Thymus (tissue), 11 donors: ENCODE measurements at regions not wholly inside any gene's neighbourhood (a gene's known extent, or its start where the extent isn't known, plus 50 kb on each side); places are given as distances from the start of the nearest gene placed in this dataset.
"Not testable (repeated sequence)": the region's sequence is repeated elsewhere in the genome, so short reads cannot be mapped to it uniquely, and the experiment has no call there.

Experiments used
- DNase-seq, 9 donors: peaks; one replicate each; pipeline ENCODE4 v3.0.0-alpha.2; 2013; ENCODE audit warnings: low spot score in 9 of 9, low read depth in 6 of 9, missing footprints in 1 of 9
- H3K27ac ChIP-seq, 2 donors: one replicate each; pipeline ENCODE4 v1.5.1; 2013; ENCODE audit warnings: control low read depth in 1 of 2, low read depth in 1 of 2, low read length in 1 of 2, mild to moderate bottlenecking in 1 of 2, moderate library complexity in 1 of 2
- H3K27me3 ChIP-seq, 2 donors: one replicate each; pipeline ENCODE4 v1.5.1; 2013; ENCODE audit warnings: low read length in 1 of 2; ENCODE audit not compliant: control insufficient read depth in 2 of 2, insufficient read depth in 1 of 2
- H3K36me3 ChIP-seq, 2 donors: one replicate each; pipeline ENCODE4 v1.5.1; 2013; ENCODE audit warnings: low read length in 1 of 2, mild to moderate bottlenecking in 1 of 2, moderate library complexity in 1 of 2; ENCODE audit not compliant: control insufficient read depth in 2 of 2, insufficient read depth in 2 of 2
- H3K4me1 ChIP-seq, 2 donors: one replicate each; pipeline ENCODE4 v1.5.1; 2013; ENCODE audit warnings: low read length in 2 of 2; ENCODE audit not compliant: control insufficient read depth in 2 of 2, insufficient read depth in 2 of 2
- H3K4me3 ChIP-seq, 2 donors: one replicate each; pipeline ENCODE4 v1.5.1; 2013; ENCODE audit warnings: low read length in 2 of 2, control low read depth in 1 of 2, mild to moderate bottlenecking in 1 of 2
- H3K9me3 ChIP-seq, 2 donors: one replicate each; pipeline ENCODE4 v1.5.1; 2013; ENCODE audit warnings: low read length in 1 of 2, mild to moderate bottlenecking in 1 of 2; ENCODE audit not compliant: control insufficient read depth in 2 of 2, insufficient read depth in 1 of 2
- WGBS: extraction: QIAGEN DNeasy Blood & Tissue Kit; methylation state at CpG from one replicate; pipeline ENCODE4 v1.1.7; 2013; 5-methylcytosine and 5-hydroxymethylcytosine counted together
- donor health status: healthy.

DNA sequence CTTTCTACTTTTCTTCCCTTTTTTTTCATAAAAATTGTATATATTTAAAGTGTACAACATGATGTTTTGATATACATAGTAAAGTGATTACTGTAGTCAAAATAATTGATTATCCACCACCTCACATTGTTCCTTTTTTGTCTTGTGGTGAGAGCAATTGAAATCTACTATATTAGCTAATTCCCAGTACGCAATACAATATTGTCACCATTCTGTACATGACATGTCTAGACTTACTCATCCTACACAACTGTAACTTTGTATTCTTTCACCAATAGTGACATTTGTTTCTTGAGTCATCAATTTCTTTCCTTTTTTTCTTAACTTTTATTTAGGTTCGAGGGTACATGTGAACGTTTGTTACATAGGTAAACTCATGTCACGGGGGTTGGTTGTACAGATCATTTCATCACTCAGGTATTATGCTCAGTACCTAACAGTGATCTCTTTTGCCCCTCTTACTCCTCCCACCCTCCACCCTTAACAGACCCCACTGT, 265.2 kb downstream of the KCNRG start:
- no peak for DNase-seq
- H3K9me3 ChIP-seq: peaks cover 0 to 4% of the 10 kb centered on the region in 2 donors
- no peaks in the 10 kb centered on the region for H3K36me3 ChIP-seq
- WGBS: 98% methylated on average over 4 of the region's 4 CpGs
- no peak overlapping the region for H3K27ac ChIP-seq
- H3K4me3 ChIP-seq: no peak overlapping the region
- H3K27me3 ChIP-seq: no peaks in the 10 kb centered on the region
- no peaks in the 10 kb centered on the region for H3K4me1 ChIP-seq

- Histone ChIP-seq H3K4me3 (no peak overlapping the region), H3K4me1 (peaks cover 0 to 3% of the 10 kb centered on the region in 2 donors), H3K27ac (no peak overlapping the region), H3K27me3 (no peaks in the 10 kb centered on the region), H3K9me3 (peaks cover 0 to 4% of the 10 kb centered on the region in 2 donors), H3K36me3 (no peaks in the 10 kb centered on the region)
- DNase-seq: no peak
These were observed 266.8 kb downstream of the KCNRG start for GRCh38 chr13:50282016-50282415.

DNA sequence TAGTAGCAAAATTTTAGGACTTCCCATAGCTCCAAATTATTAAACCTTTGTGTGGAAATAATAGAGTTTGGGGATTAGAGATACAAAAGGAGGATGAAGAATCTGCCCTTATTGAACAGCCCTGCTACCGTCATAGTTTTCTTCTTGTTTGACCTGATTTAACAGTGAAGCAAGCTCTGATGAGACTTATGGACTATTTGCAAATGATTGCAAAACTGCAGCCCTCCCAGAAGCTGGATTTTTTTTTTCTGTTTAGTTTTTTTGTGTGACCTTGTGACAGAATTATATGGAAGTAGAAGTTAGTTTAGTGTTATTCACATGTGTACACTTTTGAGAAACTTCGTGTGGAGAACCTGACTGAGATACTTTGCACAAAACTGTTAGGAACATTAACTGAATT, 267.8 kb downstream of the KCNRG start:
- DNase-seq: no peak
- no peak overlapping the region for H3K27ac ChIP-seq
- H3K4me3 ChIP-seq: no peak overlapping the region
- WGBS: 82% methylated on average over 2 of the region's 2 CpGs
- H3K9me3 ChIP-seq: peaks cover 0 to under 1% of the 10 kb centered on the region in 2 donors
- peaks cover 0 to 3% of the 10 kb centered on the region in 2 donors for H3K4me1 ChIP-seq
- no peaks in the 10 kb centered on the region for H3K36me3 ChIP-seq
- no peaks in the 10 kb centered on the region for H3K27me3 ChIP-seq

DNA sequence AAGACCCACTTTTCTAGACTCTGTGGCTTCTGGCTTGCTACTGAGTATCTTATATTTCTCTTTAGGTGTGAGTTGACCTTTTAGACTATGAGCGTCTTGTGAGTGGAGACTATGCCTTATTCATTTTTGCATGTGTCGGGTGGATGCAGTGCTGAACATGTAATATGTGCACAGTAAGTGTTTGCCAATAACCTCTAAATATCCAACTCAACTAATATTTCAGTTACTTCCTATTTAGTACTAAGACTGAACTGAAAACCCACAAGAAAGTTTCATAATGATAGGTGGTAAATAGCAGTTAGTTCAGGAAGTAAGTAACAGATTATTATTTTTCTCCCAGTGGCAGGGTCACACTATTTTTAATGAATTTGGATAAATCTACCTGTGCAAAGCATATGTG, 269.3 kb downstream of the KCNRG start:
- 69% methylated on average over 2 of the region's 2 CpGs for WGBS
- H3K9me3 ChIP-seq: peaks cover 0 to 5% of the 10 kb centered on the region in 2 donors

GRCh38 chr13:50285283-50285682, 270.0 kb downstream of the KCNRG start:
- Histone ChIP-seq H3K9me3 (peaks cover 0 to 5% of the 10 kb centered on the region in 2 donors), H3K36me3 (no peaks in the 10 kb centered on the region), H3K27me3 (no peaks in the 10 kb centered on the region), H3K4me1 (peaks cover 0 to 3% of the 10 kb centered on the region in 2 donors), H3K27ac (no peak overlapping the region), H3K4me3 (no peak overlapping the region)
- no peak for DNase-seq
- WGBS: 98% methylated on average over 3 of the region's 3 CpGs

More for the DNA sequence above, 269.3 kb downstream of the KCNRG start:
- no peaks in the 10 kb centered on the region for H3K27me3 ChIP-seq
- no peak overlapping the region for H3K27ac ChIP-seq
- H3K4me1 ChIP-seq: peaks cover 0 to 3% of the 10 kb centered on the region in 2 donors
- H3K4me3 ChIP-seq: no peak overlapping the region
- no peak for DNase-seq
- H3K36me3 ChIP-seq: no peaks in the 10 kb centered on the region

DNA sequence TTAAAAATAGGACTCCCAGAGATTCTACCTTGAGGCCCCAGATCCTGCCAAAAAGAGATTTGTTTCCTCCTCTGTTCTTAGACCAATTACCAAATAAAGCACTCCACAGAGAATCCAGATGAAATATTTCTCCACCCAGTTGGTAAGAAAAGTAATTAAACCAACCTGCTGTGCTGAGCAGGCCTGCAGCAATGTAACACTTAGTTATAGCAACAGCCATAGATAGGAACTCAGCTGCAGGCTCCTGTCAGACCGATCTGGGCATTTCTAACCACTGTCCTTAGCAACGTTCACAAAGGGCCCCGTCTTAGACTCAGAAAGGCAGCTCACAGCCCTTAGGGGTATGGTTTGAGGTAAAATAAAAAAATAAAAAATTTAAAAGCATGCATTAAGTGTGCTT, 271.1 kb downstream of the KCNRG start:
- H3K36me3 ChIP-seq: no peaks in the 10 kb centered on the region
- H3K4me1 ChIP-seq: peaks cover 0 to 3% of the 10 kb centered on the region in 2 donors
- H3K9me3 ChIP-seq: peaks cover 0 to 5% of the 10 kb centered on the region in 2 donors
- H3K4me3 ChIP-seq: no peak overlapping the region
- no peak for DNase-seq
- no peak overlapping the region for H3K27ac ChIP-seq
- H3K27me3 ChIP-seq: no peaks in the 10 kb centered on the region
- WGBS: 82% methylated on average over 3 of the region's 3 CpGs

- no peak overlapping the region for H3K4me3 ChIP-seq
- no peak for DNase-seq
- 98% methylated on average over 1 of the region's 1 CpG for WGBS
- H3K27me3 ChIP-seq: no peaks in the 10 kb centered on the region
- no peak overlapping the region for H3K27ac ChIP-seq
- H3K4me1 ChIP-seq: peaks cover 0 to 3% of the 10 kb centered on the region in 2 donors
- H3K9me3 ChIP-seq: peaks cover 0 to 5% of the 10 kb centered on the region in 2 donors
- H3K36me3 ChIP-seq: no peaks in the 10 kb centered on the region
These were observed 274.9 kb downstream of the KCNRG start for GRCh38 chr13:50290186-50290585.

DNA sequence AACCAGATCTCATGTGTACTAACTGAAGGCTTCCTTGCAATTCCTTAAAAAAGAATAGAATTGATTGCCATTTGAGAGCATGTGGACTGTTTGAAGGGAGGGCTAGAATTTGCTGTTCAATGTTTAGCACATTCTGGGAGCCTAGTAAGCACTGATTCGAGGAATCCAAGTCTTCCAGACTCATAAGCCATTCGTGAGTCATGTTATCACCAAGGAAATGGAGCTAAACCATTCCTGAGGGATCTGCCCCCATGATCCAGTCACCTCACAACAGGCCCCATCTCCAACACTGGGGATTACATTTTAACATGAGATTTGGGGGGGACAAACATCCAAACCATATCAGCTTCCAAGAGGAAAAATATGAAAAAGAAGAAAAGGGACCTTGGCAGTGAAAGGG, 276.4 kb downstream of the KCNRG start:
- Histone ChIP-seq H3K27ac (no peak overlapping the region), H3K4me3 (no peak overlapping the region), H3K27me3 (no peaks in the 10 kb centered on the region), H3K9me3 (peaks cover 0 to 5% of the 10 kb centered on the region in 2 donors), H3K4me1 (peaks cover 0 to under 1% of the 10 kb centered on the region in 2 donors), H3K36me3 (no peaks in the 10 kb centered on the region)
- no peak for DNase-seq
- WGBS: 96% methylated on average over 2 of the region's 2 CpGs

GRCh38 chr13:50292081-50292480, 276.8 kb downstream of the KCNRG start:
- no peak overlapping the region for H3K4me3 ChIP-seq
- 90% methylated on average over 1 of the region's 1 CpG for WGBS
- H3K27ac ChIP-seq: no peak overlapping the region
- H3K4me1 ChIP-seq: no peaks in the 10 kb centered on the region
- H3K9me3 ChIP-seq: peaks cover 0 to 5% of the 10 kb centered on the region in 2 donors
- DNase-seq: no peak
- H3K36me3 ChIP-seq: no peaks in the 10 kb centered on the region
- H3K27me3 ChIP-seq: no peaks in the 10 kb centered on the region

DNA sequence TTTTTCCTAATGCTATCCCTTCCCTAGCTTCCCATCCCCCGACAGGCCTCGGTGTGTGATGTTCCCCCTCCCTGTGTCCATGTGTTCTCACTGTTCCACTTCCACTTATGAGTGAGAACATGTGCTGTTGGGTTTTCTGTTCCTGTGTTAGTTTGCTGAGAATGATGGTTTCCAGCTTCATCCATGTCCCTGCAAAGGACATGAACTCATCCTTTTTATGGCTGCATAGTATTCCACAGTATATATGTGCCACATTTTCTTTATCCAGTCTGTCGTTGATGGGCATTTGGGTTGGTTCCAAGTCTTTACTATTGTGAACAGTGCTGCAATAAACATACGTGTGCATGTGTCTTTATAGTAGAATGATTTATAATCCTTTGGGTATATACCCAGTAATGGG, 279.2 kb downstream of the KCNRG start:
- H3K36me3 ChIP-seq, H3K27me3 ChIP-seq, DNase-seq, H3K9me3 ChIP-seq, H3K4me3 ChIP-seq, H3K4me1 ChIP-seq, H3K27ac ChIP-seq: not testable (repeated sequence)
- 96% methylated on average over 4 of the region's 4 CpGs for WGBS
